ENCODE measurements at regions not wholly inside any gene's neighbourhood (a gene's known extent, or its start where the extent isn't known, plus 50 kb on each side); places are given as distances from the start of the nearest gene placed in this dataset.
"Not testable (repeated sequence)": the region's sequence is repeated elsewhere in the genome, so short reads cannot be mapped to it uniquely, and the experiment has no call there.

DNA sequence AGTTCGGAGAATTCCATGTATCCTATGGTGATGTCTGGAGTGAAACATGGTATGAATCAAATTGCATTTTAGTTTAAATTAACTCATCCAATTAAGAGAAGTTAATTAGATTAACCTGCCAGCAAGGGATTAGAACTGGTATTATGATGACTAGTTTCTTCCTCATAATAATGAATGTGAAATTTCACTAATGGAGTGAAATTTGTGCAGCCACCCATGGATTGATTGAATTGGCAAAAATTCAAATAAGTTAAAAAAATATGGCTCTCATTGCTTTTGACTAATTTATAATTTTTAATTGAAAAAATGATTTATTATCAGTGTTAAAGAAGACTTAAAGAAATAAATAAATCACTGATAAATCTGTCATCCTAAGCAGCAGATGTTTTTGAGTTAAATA is 232.0 kb downstream of the KCNRG start:
- Histone ChIP-seq H3K4me1 (no peaks in the 10 kb centered on the region), H3K9me3 (no peaks in the 10 kb centered on the region), H3K36me3 (no peaks in the 10 kb centered on the region), H3K27ac (no peak overlapping the region), H3K4me3 (no peak overlapping the region), H3K27me3 (peaks cover 0 to 2% (median 0%) of the 10 kb centered on the region in 4 donors)
- FAIRE-seq = no peak
- ATAC-seq = no peak
- WGBS, 2 donors = 96 to 98% methylated on average over 1 of the region's 1 CpG
- intact Hi-C loops (cut with DNase I) = no loop called here
- TF ChIP-seq, protein P1, sequence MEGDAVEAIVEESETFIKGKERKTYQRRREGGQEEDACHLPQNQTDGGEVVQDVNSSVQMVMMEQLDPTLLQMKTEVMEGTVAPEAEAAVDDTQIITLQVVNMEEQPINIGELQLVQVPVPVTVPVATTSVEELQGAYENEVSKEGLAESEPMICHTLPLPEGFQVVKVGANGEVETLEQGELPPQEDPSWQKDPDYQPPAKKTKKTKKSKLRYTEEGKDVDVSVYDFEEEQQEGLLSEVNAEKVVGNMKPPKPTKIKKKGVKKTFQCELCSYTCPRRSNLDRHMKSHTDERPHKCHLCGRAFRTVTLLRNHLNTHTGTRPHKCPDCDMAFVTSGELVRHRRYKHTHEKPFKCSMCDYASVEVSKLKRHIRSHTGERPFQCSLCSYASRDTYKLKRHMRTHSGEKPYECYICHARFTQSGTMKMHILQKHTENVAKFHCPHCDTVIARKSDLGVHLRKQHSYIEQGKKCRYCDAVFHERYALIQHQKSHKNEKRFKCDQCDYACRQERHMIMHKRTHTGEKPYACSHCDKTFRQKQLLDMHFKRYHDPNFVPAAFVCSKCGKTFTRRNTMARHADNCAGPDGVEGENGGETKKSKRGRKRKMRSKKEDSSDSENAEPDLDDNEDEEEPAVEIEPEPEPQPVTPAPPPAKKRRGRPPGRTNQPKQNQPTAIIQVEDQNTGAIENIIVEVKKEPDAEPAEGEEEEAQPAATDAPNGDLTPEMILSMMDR (IDR thresholded peaks at IDR 0.05) = no peak
- DNase-seq = no peak

DNA sequence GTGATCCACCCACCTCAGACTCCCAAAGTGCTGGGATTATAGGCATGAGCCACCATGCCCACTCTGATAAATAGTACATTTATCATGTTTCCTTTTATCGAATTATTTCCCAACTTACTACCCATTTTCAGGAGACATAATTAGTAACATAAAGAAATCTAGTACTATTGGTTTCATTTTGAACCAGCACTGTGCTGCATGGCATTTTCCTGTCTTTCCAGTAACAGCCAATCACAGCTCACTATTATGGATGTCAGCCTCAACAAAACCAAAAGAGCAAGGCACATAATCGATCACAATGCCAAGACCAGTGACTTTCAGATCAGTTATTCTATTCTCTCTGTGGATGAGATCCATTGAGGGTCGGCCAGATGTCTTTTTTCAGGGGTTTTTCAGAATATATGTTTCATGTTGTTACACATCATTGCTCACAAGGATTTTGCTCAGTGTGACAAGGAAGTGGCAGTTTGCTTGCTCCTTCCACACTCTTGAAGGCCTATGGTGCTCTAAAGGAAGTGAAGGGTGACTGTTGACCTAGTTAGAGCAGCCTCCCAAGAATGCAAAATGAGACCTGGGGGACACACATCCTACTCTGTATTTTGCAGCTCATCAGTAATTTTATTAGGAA is 233.4 kb downstream of the KCNRG start:
- H3K27me3 ChIP-seq = peaks cover 0 to 2% (median 0%) of the 10 kb centered on the region in 4 donors
- whole genome bisulfite sequencing, 2 donors = 71 to 92% methylated on average over 3 of the region's 3 CpGs
- intact Hi-C loops (cut with DNase I) = no loop called here
- no peak overlapping the region for H3K27ac ChIP-seq
- H3K9me3 ChIP-seq = no peaks in the 10 kb centered on the region
- DNase-seq (no peak), ATAC-seq (no peak), FAIRE-seq (no peak)
- TF ChIP-seq, protein P1 (IDR thresholded peaks at IDR 0.05) = no peak
- no peaks in the 10 kb centered on the region for H3K36me3 ChIP-seq
- no peak overlapping the region for H3K4me3 ChIP-seq
- H3K4me1 ChIP-seq = no peaks in the 10 kb centered on the region

DNA sequence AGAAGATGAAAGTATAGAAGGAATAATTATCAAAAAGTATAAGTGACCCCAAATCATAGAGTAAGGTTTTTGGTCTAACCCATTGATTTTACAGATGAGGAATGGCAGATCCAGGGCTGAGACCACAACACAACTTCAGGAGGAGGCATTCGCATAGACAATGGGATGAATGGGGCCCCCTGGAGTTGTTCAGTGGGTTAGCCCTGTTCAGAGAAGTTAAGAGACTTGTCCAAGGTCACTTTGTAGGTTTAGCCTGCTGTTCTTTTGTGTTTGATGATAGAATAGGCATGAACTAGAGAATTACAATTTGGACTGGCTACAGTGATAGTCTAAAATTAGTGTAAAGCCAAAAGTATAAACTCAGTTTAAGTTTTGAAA is 233.9 kb downstream of the KCNRG start:
- DNase-seq = no peak
- Histone ChIP-seq H3K27ac (no peak overlapping the region), H3K4me3 (no peak overlapping the region), H3K9me3 (no peaks in the 10 kb centered on the region), H3K36me3 (no peaks in the 10 kb centered on the region), H3K27me3 (peaks cover 0 to 2% (median 0%) of the 10 kb centered on the region in 4 donors), H3K4me1 (no peaks in the 10 kb centered on the region)
- FAIRE-seq = no peak
- no peak for ATAC-seq
- intact Hi-C loops (cut with DNase I) = no loop called here
- TF ChIP-seq, protein P1 (IDR thresholded peaks at IDR 0.05) = no peak
- 68 to 72% methylated on average over 1 of the region's 1 CpG for WGBS, 2 donors

DNA sequence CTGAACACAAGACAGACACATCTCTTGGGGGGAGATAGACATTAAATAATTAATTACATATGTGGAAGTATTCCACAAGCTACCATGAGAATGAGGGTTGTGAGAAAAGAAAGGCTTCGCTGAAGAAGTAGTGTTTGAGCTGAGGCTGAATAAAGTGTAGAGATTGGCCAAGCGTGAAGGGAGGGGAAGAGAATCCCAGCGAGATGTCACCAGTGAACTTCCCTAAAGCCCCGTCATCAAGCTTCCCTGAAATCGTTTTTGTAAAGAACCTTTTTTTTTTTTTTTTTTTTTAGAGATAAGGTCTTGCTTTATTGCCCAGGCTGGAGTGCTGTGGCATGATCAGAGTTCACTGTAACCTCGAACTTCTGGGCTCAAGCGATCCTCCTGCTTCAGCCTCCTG is 235.2 kb downstream of the KCNRG start:
- WGBS, 2 donors = 65 to 76% methylated on average over 7 of the region's 7 CpGs
- ATAC-seq (no peak), DNase-seq (no peak), FAIRE-seq (no peak)
- intact Hi-C loops (cut with DNase I) = no loop called here
- no peak overlapping the region for H3K27ac ChIP-seq
- no peak overlapping the region for H3K4me3 ChIP-seq
- no peaks in the 10 kb centered on the region for H3K9me3 ChIP-seq
- H3K36me3 ChIP-seq = no peaks in the 10 kb centered on the region
- TF ChIP-seq, protein P1 (IDR thresholded peaks at IDR 0.05) = no peak
- no peaks in the 10 kb centered on the region for H3K4me1 ChIP-seq
- H3K27me3 ChIP-seq = peaks cover 0 to 2% (median 0%) of the 10 kb centered on the region in 4 donors

DNA sequence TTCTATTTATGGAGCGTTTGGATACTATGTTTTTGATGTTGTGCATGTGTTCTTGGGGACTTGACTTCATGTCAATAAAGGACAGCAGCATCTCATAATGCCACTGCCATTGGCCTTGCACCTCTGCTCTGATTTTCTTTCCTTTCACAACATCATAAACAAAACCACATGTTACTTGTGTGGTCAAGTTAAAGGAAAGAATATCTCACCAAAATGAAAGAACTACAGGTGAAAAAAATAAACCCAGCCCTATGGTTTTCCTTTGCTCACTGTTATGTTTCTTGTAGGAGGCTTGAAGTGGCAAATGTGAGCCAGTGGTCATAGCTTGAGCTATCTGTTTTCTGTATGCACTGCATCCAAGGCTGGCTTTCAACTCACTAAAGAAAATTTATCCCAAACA is 240.4 kb downstream of the KCNRG start:
- no peaks in the 10 kb centered on the region for H3K9me3 ChIP-seq
- H3K36me3 ChIP-seq = no peaks in the 10 kb centered on the region
- no peaks in the 10 kb centered on the region for H3K4me1 ChIP-seq
- TF ChIP-seq, protein P1 (IDR thresholded peaks at IDR 0.05) = no peak
- no peak for FAIRE-seq
- WGBS, 2 donors = 65 to 69% methylated on average over 1 of the region's 1 CpG
- intact Hi-C loops (cut with DNase I) = no loop called here
- no peak for ATAC-seq
- H3K27me3 ChIP-seq = no peaks in the 10 kb centered on the region
- H3K4me3 ChIP-seq = no peak overlapping the region
- DNase-seq = no peak
- H3K27ac ChIP-seq = no peak overlapping the region

DNA sequence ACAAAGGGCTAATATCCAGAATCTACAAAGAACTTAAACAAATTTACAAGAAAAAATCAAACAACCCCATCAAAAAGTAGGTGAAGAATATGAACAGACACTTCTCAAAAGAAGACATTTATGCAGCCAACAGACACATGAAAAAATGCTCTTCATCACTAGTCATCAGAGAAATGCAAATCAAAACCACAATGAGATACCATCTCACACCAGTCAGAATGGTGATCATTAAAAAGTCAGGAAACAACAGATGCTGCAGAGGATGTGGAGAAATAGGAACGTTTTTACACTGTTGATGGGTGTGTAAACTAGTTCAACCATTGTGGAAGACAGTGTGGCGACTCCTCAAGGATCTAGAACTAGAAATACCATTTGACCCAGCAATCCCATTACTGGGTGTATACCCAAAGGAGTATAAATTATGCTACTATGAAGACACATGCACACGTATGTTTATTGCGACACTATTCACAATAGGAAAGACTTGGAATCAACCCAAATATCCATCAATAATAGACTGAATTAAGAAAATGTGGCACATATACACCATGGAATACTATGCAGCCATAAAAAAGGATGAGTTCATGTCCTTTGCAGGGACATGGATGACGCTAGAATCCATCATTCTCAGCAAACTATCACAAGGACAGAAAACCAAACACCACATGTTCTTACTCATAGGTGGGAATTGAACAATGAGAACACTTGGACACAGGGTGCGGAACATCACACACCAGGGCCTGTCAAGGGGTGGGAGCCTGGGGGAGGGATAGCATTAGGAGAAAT is 241.5 kb downstream of the KCNRG start:
- DNase-seq; H3K27me3 ChIP-seq; H3K9me3 ChIP-seq; FAIRE-seq; intact Hi-C loops (cut with DNase I); H3K4me3 ChIP-seq; ATAC-seq; H3K27ac ChIP-seq; H3K4me1 ChIP-seq; H3K36me3 ChIP-seq: not testable (repeated sequence)
- whole genome bisulfite sequencing, 2 donors = 76 to 82% methylated on average over 6 of the region's 6 CpGs

Measured in pancreas (tissue), 10 donors.